ENCODE measurements at regions not wholly inside any gene's neighbourhood (a gene's known extent, or its start where the extent isn't known, plus 50 kb on each side); places are given as distances from the start of the nearest gene placed in this dataset.
"Not testable (repeated sequence)": the region's sequence is repeated elsewhere in the genome, so short reads cannot be mapped to it uniquely, and the experiment has no call there.

DNA sequence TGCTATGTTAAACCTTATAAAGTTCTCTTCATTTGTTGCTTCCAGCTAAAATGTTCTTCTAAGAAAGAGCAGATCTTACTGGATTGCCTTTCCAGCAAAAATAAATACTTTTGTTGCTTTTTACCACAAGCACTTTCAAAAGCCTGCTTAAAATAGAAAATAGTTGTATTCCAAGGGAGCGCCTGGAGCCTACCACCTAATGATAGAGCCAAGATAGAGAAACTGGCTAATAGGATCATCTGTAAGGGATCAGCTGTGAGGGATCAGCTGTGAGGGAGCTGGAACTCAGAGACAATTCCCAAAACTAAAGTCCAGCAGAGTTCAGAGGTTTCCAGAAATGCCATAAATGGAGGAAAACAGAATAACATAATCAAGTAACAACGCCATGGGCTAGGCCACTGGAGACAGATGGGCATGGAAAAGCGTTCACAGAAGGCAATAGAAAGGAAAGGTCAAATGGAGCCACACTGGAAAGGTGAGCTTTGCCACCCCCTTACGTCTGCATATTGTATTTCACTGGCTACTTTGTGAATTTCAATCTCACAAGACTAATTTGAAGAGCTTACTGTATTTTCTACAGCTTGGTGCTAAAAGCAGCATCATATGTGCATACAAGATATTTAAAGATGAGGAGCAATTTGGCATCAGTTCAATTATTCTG lies 140.6 kb upstream of the TLE4 start:
- DNase-seq (ENCODE audit: low read depth, low spot score), result no peak

GRCh38 chr9:79432485-79432884 lies 139.3 kb upstream of the TLE4 start:
- no peak for DNase-seq (ENCODE audit: low read depth, low spot score)

DNA sequence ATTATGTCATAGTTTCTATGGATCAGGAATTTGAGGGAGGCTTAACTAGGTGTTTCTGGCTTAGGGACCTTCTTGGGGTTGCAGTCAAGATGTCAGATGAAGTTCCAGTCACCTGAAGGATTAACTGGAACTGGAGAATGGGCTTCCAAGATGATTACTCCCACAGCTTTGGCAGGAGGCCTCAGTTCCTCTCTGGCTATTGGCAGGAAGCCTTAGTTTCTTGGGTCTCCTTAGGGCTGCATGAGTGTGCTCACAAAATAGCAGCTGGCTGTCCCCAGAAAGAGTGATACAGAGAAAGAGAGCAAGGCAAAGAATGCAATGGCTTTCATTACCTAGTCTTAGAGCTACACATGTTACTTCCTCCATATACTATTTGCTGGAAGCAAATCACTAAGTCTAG lies 138.1 kb upstream of the TLE4 start:
- no peak for DNase-seq (ENCODE audit: low read depth, low spot score)

- not testable (repeated sequence) for DNase-seq (ENCODE audit: low read depth, low spot score)
Observed at GRCh38 chr9:79439221-79439620, 132.5 kb upstream of the TLE4 start.

DNA sequence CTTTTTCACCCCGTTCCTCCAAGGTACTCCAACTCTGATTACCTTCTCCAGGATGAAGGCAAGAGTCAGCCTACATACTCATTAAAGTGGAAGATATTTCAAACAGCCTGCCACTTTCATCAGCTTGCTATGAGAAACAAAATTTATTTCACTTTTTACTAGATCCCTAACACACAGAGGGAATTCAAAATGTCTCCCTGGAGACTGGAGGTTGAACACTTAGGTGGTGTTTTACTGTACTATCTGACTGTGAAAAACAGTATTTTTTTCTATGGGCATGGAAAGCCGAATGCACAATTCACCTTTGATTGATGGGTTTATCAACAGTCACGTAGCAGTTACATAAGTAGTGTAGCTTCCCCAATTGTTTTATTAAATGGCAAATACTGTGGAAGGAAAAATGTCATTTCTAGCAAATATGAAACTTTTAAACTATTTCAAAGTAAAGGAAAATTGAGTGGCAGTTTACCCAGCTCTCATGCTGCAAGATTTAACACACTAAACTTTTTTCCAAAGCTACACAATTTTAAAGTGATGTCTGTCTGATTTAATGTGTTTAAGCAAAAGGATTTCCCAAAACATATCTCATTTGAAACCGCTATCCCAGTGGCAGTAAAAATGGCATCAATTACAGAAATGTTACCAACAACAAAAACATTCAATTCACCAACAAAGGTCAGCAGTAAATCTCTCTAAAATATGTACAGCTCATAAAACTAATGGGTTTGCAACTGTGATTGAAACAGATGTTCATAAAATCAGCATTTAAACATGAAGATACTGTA lies 125.0 kb upstream of the TLE4 start:
- no peak for DNase-seq (ENCODE audit: low read depth, low spot score)

- DNase-seq (ENCODE audit: low read depth, low spot score), result no peak
Observed at GRCh38 chr9:79447308-79447605, 124.5 kb upstream of the TLE4 start.

DNA sequence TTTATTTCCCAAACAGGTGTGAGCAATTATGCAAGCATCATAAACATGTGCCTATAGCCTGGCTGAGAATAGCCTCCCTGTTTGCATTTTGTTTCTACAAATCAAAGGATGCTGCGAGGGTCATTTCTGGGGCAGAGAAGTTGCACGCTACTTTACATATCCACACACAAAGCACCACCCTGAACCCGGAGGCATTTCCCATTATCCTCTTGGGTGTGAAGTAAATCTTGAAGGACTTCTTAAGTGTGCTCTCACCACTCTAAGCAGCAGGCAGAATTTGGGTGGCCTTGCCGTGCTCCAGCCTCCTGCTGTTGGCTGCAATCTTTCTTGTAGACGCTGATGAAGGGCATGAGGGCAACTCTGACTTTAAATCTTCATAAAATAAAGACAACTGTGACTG lies 124.0 kb upstream of the TLE4 start:
- no peak for DNase-seq (ENCODE audit: low read depth, low spot score)

- DNase-seq (ENCODE audit: low read depth, low spot score), result no peak
Observed at GRCh38 chr9:79452265-79452664, 119.5 kb upstream of the TLE4 start.

- DNase-seq (ENCODE audit: low read depth, low spot score), result no peak
Observed at GRCh38 chr9:79461712-79462111, 110.1 kb upstream of the TLE4 start.

DNA sequence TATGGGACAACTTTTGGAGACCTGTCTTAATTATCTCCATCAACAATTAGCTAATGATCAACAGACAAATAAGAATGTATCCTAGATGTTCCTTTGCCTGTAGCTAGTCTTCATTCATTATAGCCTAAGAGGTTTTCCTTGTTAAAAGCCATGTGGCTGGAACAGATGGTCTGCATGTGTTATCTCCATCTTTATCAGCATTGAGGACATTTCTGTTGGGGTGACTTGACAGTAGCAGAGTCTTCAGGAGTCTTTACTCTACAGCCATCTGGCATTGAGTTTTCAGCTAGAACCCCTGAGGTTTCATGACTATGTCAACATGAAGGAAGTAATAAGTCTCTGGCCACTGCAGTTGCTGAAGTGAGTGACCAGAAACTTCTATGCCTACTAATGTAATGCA lies 106.6 kb upstream of the TLE4 start:
- DNase-seq (ENCODE audit: low read depth, low spot score), result no peak

- no peak for DNase-seq (ENCODE audit: low read depth, low spot score)
Observed at GRCh38 chr9:79469164-79469563, 102.6 kb upstream of the TLE4 start.

- DNase-seq (ENCODE audit: low read depth, low spot score), result no peak
Observed at GRCh38 chr9:79470954-79471353, 100.8 kb upstream of the TLE4 start.

- no peak for DNase-seq (ENCODE audit: low read depth, low spot score)
Observed at GRCh38 chr9:79471580-79472543, 99.9 kb upstream of the TLE4 start.

DNA sequence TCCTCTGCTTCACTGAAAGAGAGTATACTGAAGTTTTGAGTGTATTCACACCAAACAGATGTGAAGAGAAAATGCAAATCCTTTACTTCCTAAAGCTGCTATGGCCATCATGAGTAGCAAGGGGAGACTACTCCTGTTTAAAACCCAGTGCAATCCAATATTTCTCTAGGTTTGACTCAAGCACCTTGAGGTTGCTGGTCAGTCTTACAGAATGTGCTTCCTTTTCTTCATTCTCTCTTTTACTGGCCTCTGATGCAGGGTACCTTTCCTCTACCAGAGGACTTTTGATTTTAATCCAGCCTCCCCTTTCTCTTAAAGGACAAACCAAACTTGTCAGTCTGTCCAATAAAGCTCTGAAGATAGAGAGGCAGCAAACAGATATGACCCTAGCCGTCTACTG lies 98.1 kb upstream of the TLE4 start:
- DNase-seq (ENCODE audit: low read depth, low spot score), result no peak

DNA sequence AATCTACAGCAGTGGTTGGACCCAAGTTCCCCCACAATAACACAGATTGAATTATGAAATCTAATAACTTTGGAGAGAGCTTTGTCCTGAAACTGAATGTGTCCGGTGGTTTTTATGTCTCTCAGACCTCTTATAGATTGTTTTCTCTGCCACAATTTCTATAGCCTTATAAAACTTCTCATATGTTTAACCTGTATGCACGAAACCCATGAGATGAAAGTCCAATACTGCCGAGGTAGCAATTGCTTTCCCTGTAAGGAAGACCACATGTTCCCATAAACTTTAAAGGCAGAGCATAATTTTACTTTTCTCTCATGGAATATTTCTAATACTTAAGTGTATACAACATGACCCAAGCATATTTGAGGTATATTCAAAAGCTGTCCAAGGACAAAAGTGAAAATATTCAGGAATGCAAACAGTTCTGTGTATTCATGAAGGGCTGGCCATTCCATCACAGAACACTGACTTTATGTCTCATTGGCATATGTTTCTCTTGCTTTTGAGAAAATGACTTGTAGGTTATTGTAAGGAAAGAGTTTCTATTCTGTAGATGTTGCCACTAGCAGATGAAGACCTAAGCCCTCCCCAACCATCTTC lies 94.4 kb upstream of the TLE4 start:
- DNase-seq (ENCODE audit: low read depth, low spot score), result no peak

GRCh38 chr9:79477955-79478771 lies 93.6 kb upstream of the TLE4 start:
- peak; percentile 35 for DNase-seq (ENCODE audit: low read depth, low spot score)

GRCh38 chr9:79480639-79481038 lies 91.1 kb upstream of the TLE4 start:
- no peak for DNase-seq (ENCODE audit: low read depth, low spot score)

GRCh38 chr9:79481846-79482477 lies 89.8 kb upstream of the TLE4 start:
- DNase-seq (ENCODE audit: low read depth, low spot score), result no peak

GRCh38 chr9:79485258-79485657 lies 86.5 kb upstream of the TLE4 start:
- DNase-seq (ENCODE audit: low read depth, low spot score), result no peak

GRCh38 chr9:79489261-79490000 lies 82.3 kb upstream of the TLE4 start:
- DNase-seq (ENCODE audit: low read depth, low spot score), result no peak
